GM12873 (cell line): ENCODE measurements at regions not wholly inside any gene's neighbourhood (a gene's known extent, or its start where the extent isn't known, plus 50 kb on each side); places are given as distances from the start of the nearest gene placed in this dataset.

Experiments used
- TF ChIP-seq, protein P1 (sequence below): IDR thresholded peaks from 2 replicates; pipeline ENCODE4 v1.5.1; 2012; ENCODE audit warnings: low read depth, mild to moderate bottlenecking, moderate library complexity, low read length, control low read depth; ENCODE audit not compliant: insufficient read depth; ENCODE audit errors: missing control alignments

DNA sequence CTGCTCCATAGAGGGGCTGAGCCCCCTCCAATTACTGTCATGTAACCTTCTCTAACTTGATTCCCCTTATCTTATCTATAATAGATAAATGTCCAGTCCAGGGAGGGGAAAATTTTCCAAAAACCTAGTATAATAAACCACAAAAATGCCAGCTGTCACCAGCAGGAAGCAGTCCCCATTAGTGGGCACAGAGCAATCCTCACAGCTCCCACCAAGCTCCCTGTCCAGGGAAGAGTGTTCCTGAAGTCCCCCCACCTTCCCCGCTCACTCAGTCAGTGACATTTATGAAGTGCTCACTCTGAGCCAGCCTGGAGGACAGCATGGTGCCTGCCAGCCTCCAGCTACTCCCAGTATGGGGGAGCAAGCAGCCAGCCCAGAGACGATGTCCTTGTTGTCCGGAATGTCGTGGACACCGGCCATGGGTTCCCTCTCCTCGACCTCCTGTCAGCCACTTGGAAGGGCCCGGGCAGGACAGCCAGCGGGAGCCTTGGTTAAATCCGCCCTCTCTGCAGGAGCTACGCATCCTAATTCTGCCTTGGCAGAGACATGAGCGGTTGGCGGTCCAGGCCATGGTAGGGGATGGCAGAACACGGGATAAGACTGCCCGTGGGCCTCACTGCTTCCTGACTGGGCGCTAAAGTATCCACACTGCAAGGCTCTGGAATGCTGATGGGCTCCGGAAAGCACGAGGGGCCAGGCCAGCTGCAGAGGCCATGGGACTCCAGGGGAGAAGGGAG, 102.0 kb upstream of the CDH5 start:
- TF ChIP-seq, protein P1, sequence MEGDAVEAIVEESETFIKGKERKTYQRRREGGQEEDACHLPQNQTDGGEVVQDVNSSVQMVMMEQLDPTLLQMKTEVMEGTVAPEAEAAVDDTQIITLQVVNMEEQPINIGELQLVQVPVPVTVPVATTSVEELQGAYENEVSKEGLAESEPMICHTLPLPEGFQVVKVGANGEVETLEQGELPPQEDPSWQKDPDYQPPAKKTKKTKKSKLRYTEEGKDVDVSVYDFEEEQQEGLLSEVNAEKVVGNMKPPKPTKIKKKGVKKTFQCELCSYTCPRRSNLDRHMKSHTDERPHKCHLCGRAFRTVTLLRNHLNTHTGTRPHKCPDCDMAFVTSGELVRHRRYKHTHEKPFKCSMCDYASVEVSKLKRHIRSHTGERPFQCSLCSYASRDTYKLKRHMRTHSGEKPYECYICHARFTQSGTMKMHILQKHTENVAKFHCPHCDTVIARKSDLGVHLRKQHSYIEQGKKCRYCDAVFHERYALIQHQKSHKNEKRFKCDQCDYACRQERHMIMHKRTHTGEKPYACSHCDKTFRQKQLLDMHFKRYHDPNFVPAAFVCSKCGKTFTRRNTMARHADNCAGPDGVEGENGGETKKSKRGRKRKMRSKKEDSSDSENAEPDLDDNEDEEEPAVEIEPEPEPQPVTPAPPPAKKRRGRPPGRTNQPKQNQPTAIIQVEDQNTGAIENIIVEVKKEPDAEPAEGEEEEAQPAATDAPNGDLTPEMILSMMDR = no peak

DNA sequence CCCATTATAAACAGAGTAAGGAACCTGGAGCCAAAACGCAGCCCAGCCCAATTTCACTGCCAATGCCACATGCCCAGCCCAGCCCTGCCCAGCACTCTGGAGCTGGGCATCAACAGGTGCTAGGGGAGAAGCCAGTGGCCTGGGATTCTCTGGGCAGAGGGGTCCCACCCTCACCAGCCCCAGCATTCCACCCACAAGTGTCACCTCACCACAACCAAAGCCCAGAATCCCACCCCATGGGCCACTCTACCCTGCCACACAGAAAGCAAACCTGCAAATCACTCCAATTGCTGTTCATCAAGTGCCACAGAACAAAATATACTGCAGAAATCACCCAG, 102.5 kb upstream of the CDH5 start:
- TF ChIP-seq, protein P1 = no peak

DNA sequence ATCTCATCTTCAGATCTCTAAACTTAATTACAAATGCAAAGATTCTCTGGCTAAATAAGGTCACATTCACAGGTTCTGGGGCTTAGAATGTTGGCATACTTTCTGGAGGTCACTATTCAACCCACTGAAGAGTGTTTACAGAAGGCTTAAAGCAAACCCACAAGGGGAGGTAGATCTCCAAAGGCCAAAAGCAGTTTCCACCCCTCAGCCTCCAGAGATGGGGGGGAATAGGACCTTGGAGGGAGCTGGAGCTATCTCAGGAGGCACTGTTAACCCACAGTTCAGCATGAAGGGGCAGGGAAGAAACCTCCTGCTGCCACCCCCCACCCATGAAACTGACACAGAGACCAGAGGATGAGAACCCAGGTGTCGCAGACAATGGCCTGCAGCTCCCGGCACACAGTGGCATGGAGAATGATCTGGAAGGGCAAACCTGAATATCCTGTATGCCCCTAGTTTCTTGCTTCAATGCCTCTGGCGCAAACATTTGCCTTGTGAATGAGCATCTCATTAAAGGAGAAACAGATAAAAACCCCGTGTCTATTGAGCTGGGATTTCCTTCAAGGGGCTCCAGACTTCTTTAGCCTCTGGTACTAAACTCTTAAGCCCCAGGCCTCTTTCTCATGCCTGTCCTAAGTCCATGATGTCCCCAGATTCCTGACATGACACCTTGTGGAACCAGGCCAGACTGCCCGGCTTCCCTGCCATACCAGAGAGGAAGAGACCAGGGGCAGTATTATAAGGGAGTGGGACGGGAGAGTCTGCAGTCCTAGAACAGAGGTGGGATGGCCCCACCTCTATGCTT, 103.1 kb upstream of the CDH5 start:
- TF ChIP-seq, protein P1 = no peak

DNA sequence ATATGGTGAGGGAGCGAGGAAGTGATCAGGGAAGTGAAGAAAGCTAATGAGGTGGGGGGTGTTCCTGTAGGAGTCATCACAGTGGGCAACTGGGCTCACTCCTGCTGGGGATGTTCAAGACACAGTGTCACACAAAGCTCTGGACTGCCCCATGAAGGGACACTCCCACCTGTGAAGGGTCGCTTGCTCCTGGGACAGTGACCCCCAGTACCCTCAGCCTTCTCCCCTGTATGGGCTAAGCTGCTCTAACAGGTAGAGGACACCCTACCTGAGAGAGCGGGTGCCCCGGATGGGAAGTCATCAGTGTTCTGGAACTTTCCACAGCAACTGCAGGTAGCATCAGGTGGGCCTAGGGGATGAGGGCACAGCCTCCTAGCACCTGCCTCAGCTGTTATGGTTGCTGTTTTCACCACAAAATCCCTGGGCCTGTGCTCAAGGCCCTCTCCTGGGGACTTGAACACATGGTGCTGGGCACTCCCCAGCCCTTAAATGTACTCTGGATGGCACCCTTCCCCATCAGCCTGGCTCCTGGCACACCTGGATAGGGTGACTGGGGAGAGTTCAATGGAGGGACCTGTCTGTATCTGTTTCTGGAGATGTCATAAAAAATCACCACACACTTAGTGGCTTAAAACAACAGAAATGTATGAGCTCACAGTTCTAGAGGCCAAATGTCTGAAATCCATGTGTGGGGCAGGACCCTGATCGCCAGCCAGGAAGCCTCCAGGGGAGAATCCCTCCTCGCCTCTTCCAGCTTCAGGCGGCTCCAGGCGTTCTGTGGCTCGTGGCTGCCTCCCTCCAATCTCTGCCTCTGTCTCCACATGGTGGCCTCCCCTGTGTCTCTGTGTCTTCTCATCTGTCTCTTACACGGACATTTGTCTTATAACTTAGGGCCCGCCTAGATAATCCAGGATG, 104.0 kb upstream of the CDH5 start:
- TF ChIP-seq, protein P1 = no peak

DNA sequence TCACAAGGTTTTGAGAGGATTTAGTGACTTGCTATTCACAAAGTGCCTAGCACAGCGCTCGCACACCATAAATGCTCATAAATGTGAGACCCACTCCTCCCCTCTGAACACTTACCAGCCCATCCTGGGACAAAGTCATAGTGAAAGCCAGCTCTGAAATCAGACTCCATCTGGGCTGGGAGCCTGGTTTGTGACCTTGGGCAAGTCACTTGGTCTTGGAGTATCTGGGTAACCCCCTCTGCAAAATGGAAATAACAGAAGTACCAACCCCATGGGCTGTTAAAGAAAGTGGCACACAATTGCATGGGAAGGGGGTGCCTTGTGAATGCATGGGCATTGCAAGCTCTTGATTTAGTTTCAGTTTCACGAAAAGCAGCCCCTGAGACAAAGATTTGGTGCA, 104.7 kb upstream of the CDH5 start:
- TF ChIP-seq, protein P1 = no peak

DNA sequence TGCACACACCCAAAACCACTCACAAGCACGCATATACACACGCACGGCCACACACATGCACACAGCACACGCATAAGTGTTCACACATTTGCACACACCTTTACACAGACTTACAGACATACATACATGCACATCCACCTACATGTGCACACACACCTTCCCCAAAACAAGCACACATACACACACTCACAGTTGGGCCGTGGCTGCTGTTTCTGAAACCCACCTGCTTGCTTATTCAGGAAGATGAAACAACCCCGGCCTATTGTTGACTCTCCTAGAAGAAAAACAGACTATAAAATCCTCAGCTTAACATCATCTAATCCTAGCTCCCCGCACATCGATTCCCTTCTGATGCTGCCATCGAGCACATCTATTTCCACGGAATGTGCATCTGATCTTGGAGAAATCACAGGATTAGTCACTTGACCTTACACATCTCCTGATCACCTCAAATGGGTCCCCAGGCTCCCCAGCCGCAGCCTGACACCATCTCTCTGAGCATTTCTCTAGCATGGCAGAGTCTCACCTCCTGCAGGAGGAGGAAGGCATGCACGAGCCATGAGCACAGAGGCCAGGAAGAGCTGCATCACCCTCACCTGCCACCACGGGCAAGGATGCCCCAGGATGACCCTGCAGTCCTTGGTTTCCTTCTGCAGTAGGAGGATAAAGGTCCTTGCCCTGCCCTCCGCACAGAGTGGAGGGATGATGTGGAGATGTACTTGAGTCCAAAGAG, 105.8 kb upstream of the CDH5 start:
- TF ChIP-seq, protein P1 = no peak
